HCT116 (cell line): ENCODE measurements at regions not wholly inside any gene's neighbourhood (a gene's known extent, or its start where the extent isn't known, plus 50 kb on each side); places are given as distances from the start of the nearest gene placed in this dataset.

Source experiments
- ATAC-seq: fragments of 200-7000 bp; cut with Tn5 transposase; 2 replicates; pipeline ENCODE4 v1.9.1; 2020; ENCODE audit warnings: mild to moderate bottlenecking, moderate library complexity
- BruUV-seq: library from RNA; stranded (reverse); fragments of 400-500 nt; replicated peaks from 2 replicates; lab custom pipeline; 2021; lab: Mats Ljungman, UMichigan
- CTCF ChIA-PET: fragments of 300-600 bp; sonication (Branson Sonifier 250); formaldehyde crosslinking; loops from one replicate; lab custom pipeline; 2021; ENCODE audit warnings: antibody characterized with exemption; lab: Charles Lee
- POLR2A ChIA-PET: fragments of 300-600, 350-600 bp; sonication (Branson Sonifier 250); formaldehyde crosslinking; loops from one replicate; lab custom pipeline; 2021; ENCODE audit warnings: antibody characterized with exemption; lab: Charles Lee
- RAD21 ChIA-PET, 2 experiments: fragments of 300-600 bp; sonication (Branson Sonifier 250); formaldehyde crosslinking; loops; one replicate each; lab custom pipeline; 2023; ENCODE audit warnings: low total read pairs in 2 of 2; ENCODE audit not compliant: uncharacterized antibody in 2 of 2, unreplicated experiment in 2 of 2, low non-redundant PET in 1 of 2; lab: Charles Lee
- DNase-seq: peaks from one replicate; pipeline ENCODE4 v3.0.0-alpha.2; 2010; ENCODE audit warnings: low read depth, low spot score
- H2AFZ ChIP-seq: fragments of 200-600 bp; shearing (Covaris generic), sonication (generic); 2 replicates; pipeline ENCODE4 v1.6.1; 2017; ENCODE audit warnings: low read depth, mixed run types, mixed read lengths, antibody characterized with exemption, low read length; ENCODE audit not compliant: poor library complexity, severe bottlenecking
- H3K27ac ChIP-seq: 2 replicates; pipeline ENCODE4 v1.5.1; 2012; ENCODE audit warnings: low read depth, low read length
- H3K27me3 ChIP-seq: fragments of 200-600 bp; sonication (generic); 2 replicates; pipeline ENCODE4 v1.6.1; 2016; ENCODE audit warnings: mixed run types, low read length, mixed read lengths; ENCODE audit not compliant: insufficient read depth
- H3K36me3 ChIP-seq, 2 experiments: fragments of 200-500 bp in 1 of 2; fragments of 200-600 bp in 1 of 2; sonication (Bioruptor generic) in 1 of 2; sonication (generic) in 1 of 2; 2 replicates each; pipeline versions ENCODE4 v1.5.1 to v1.6.1; 2014 to 2016; ENCODE audit warnings: low read length in 2 of 2, inconsistent platforms in 1 of 2, mixed read lengths in 1 of 2, mixed run types in 1 of 2; ENCODE audit not compliant: insufficient read depth in 2 of 2, control insufficient read depth in 1 of 2
- H3K4me1 ChIP-seq, 2 experiments: fragments of 200-600 bp in 1 of 2; sonication (generic) in 1 of 2; 2 replicates each; pipeline versions ENCODE4 v1.5.1 to v1.6.1; 2012 to 2017; ENCODE audit warnings: low read length in 2 of 2, inconsistent platforms in 1 of 2, mild to moderate bottlenecking in 1 of 2, mixed read lengths in 1 of 2, mixed run types in 1 of 2, moderate library complexity in 1 of 2; ENCODE audit not compliant: insufficient read depth in 2 of 2, control insufficient read depth in 1 of 2
- H3K4me2 ChIP-seq: fragments of 200-600 bp; sonication (generic); 2 replicates; pipeline ENCODE4 v1.6.1; 2017; ENCODE audit warnings: mixed run types, low read length, mixed read lengths
- H3K4me3 ChIP-seq, 2 experiments: fragments of 200-600 bp in 1 of 2; sonication (generic) in 1 of 2; replicated peaks in 1 of 2; 2 replicates each; pipeline ENCODE4 v1.5.1; 2011 to 2016; ENCODE audit warnings: low read length in 2 of 2, control low read depth in 1 of 2, low read depth in 1 of 2, mild to moderate bottlenecking in 1 of 2, mixed read lengths in 1 of 2, mixed run types in 1 of 2
- H3K79me2 ChIP-seq: fragments of 200-600 bp; sonication (generic); 2 replicates; pipeline ENCODE4 v1.6.1; 2017; ENCODE audit warnings: mild to moderate bottlenecking, mixed run types, low read length, moderate library complexity, mixed read lengths; ENCODE audit not compliant: insufficient read depth
- H3K9ac ChIP-seq: fragments of 200-600 bp; sonication (generic); 2 replicates; pipeline ENCODE4 v1.6.1; 2016; ENCODE audit warnings: low read length, mixed read lengths
- H3K9me2 ChIP-seq: fragments of 200-600 bp; sonication (generic), shearing (Covaris generic); 2 replicates; pipeline ENCODE4 v1.6.1; 2017; ENCODE audit warnings: mixed run types, mild to moderate bottlenecking, moderate library complexity; ENCODE audit not compliant: insufficient read depth
- H3K9me3 ChIP-seq, 2 experiments: fragments of 200-500 bp in 1 of 2; fragments of 200-600 bp in 1 of 2; sonication (Bioruptor generic) in 1 of 2; sonication (generic) in 1 of 2; 2 replicates each; pipeline ENCODE4 v1.6.1; 2014 to 2017; ENCODE audit warnings: low read length in 2 of 2, mixed read lengths in 2 of 2, inconsistent platforms in 1 of 2, low read depth in 1 of 2, mild to moderate bottlenecking in 1 of 2, mixed run types in 1 of 2, moderate library complexity in 1 of 2; ENCODE audit not compliant: control insufficient read depth in 1 of 2, insufficient read depth in 1 of 2
- H4K20me1 ChIP-seq: fragments of 200-600 bp; sonication (generic), shearing (Covaris generic); 2 replicates; pipeline ENCODE4 v1.6.1; 2017; ENCODE audit warnings: mixed run types, mild to moderate bottlenecking, moderate library complexity; ENCODE audit not compliant: insufficient read depth
- ATF3 ChIP-seq: IDR thresholded peaks from 2 replicates; pipeline ENCODE4 v1.6.1; 2012
- CBX3 ChIP-seq: IDR thresholded peaks from 2 replicates; pipeline ENCODE4 v1.6.1; 2012; ENCODE audit warnings: low read depth
- CTCF ChIP-seq, 3 experiments: fragments of 200-600 bp in 1 of 3; sonication (generic) in 1 of 3; IDR thresholded peaks in 2 of 3; conservative IDR thresholded peaks in 1 of 3; 2 replicates each; pipeline ENCODE4 v1.5.1; 2012 to 2017; ENCODE audit warnings: low read depth in 2 of 3, low read length in 2 of 3, antibody characterized with exemption in 1 of 3, borderline replicate concordance in 1 of 3, control low read depth in 1 of 3, mild to moderate bottlenecking in 1 of 3, mixed read lengths in 1 of 3, mixed run types in 1 of 3, moderate library complexity in 1 of 3; ENCODE audit not compliant: insufficient read depth in 1 of 3
- ELF1 ChIP-seq: IDR thresholded peaks from 2 replicates; pipeline ENCODE4 v1.6.1; 2012; ENCODE audit warnings: low read depth, borderline replicate concordance
- EZH2phosphoT487 ChIP-seq: fragments of 200-600 bp; IDR thresholded peaks from 2 replicates; pipeline ENCODE4 v1.6.1; 2018; ENCODE audit warnings: antibody characterized with exemption, borderline replicate concordance
- JUND ChIP-seq: IDR thresholded peaks from 2 replicates; pipeline ENCODE4 v1.6.1; 2012
- POLR2AphosphoS5 ChIP-seq: IDR thresholded peaks from 2 replicates; pipeline ENCODE4 v1.6.1; 2011; ENCODE audit warnings: mild to moderate bottlenecking, low read depth, low read length, moderate library complexity
- YY1 ChIP-seq: IDR thresholded peaks from 2 replicates; pipeline ENCODE4 v1.6.1; 2011; ENCODE audit warnings: low read length, low read depth, moderate library complexity, mild to moderate bottlenecking; ENCODE audit not compliant: insufficient replicate concordance; ENCODE audit errors: extremely low read depth
- ZBTB33 ChIP-seq: IDR thresholded peaks from 2 replicates; pipeline ENCODE4 v1.6.1; 2011; ENCODE audit warnings: mild to moderate bottlenecking, low read length, moderate library complexity; ENCODE audit not compliant: insufficient replicate concordance; ENCODE audit errors: extremely low read depth
- ZNF274 ChIP-seq: fragments of 200-500 bp; sonication (Bioruptor generic); IDR thresholded peaks from 2 replicates; pipeline ENCODE4 v1.6.1; 2014; ENCODE audit warnings: mild to moderate bottlenecking, low read depth, low read length, inconsistent platforms
- intact Hi-C: fragments of 100-400 bp; cut with micrococcal nuclease; formaldehyde crosslinking; loops from 2 replicates; pipeline ENCODE4 v1.10.0; 2022

GRCh38 chr13:86673931-86674431 lies 874.8 kb upstream of the SLITRK6 start:
- intact Hi-C loops: no loop called here

More at GRCh38 chr13:86673931-86674431, 874.8 kb upstream of the SLITRK6 start:
- Histone ChIP-seq H3K27ac (no peak overlapping the region), H3K4me1 (no peaks in the 10 kb centered on the region), H3K36me3 (no peaks in the 10 kb centered on the region), H3K4me2 (no peak overlapping the region), H3K9me2 (no peaks in the 10 kb centered on the region), H2AFZ (no peak overlapping the region), H3K9me3 (no peaks in the 10 kb centered on the region; a peak in 1 of 4 replicates), H3K79me2 (no peaks in the 10 kb centered on the region), H3K4me3 (no peak overlapping the region), H3K27me3 (no peaks in the 10 kb centered on the region), H3K9ac (no peak overlapping the region), H4K20me1 (no peaks in the 10 kb centered on the region)
- DNase-seq (no peak), ATAC-seq (no peak)
- ChIA-PET POLR2A (no interaction called here), RAD21 (no interaction called here), CTCF (no interaction called here)
- no TSS peak for BruUV-seq
- no peak for TF ChIP-seq CBX3
- no peak for TF ChIP-seq ELF1
- TF ChIP-seq ZBTB33: no peak
- TF ChIP-seq ATF3: no peak
- TF ChIP-seq YY1: no peak
- no peak for TF ChIP-seq POLR2AphosphoS5
- no peak for TF ChIP-seq EZH2phosphoT487
- no peak for TF ChIP-seq ZNF274
- no peak for TF ChIP-seq JUND
- no peak for TF ChIP-seq CTCF (IDR thresholded peaks at IDR 0.05 in 2 of 3, conservative IDR thresholded peaks at IDR 0.05 in 1 of 3; ENCODE audit: borderline replicate concordance in 1 of 3, insufficient read depth in 1 of 3, low read depth in 2 of 3, low read length in 2 of 3)
